OCI-LY7 (cell line): ENCODE measurements at regions not wholly inside any gene's neighbourhood (a gene's known extent, or its start where the extent isn't known, plus 50 kb on each side); places are given as distances from the start of the nearest gene placed in this dataset.

Experiments
- BruUV-seq: library from RNA; stranded (reverse); fragments of 400-500 nt; replicated peaks from 2 replicates; lab custom pipeline; 2021; lab: Mats Ljungman, UMichigan
- CTCF ChIA-PET: fragments of 300-600 bp; sonication (Branson Sonifier 250); formaldehyde crosslinking; loops from one replicate; lab custom pipeline; 2022; ENCODE audit warnings: antibody characterized with exemption; ENCODE audit not compliant: unreplicated experiment; lab: Charles Lee
- POLR2A ChIA-PET: fragments of 300-600 bp; sonication (Branson Sonifier 250); formaldehyde crosslinking; loops from one replicate; lab custom pipeline; 2022; ENCODE audit warnings: antibody characterized with exemption; lab: Charles Lee
- DNase-seq: peaks from one replicate; pipeline ENCODE4 v3.0.0-alpha.2; 2015; ENCODE audit warnings: low spot score
- H2AFZ ChIP-seq: fragments of 200-600 bp; sonication (generic), shearing (Covaris generic); 2 replicates; pipeline ENCODE4 v1.6.1; 2014; ENCODE audit warnings: mild to moderate bottlenecking, antibody characterized with exemption, low read length, moderate library complexity
- H3K27ac ChIP-seq: fragments of 200-600 bp; sonication (generic); 2 replicates; pipeline ENCODE4 v1.5.1; 2014; ENCODE audit warnings: mixed run types, low read depth, mild to moderate bottlenecking, moderate library complexity, low read length, inconsistent platforms; ENCODE audit not compliant: poor library complexity, severe bottlenecking
- H3K36me3 ChIP-seq: fragments of 200-600 bp; sonication (generic); 2 replicates; pipeline ENCODE4 v1.6.1; 2014; ENCODE audit warnings: mild to moderate bottlenecking, antibody characterized with exemption, low read length, moderate library complexity, mixed read lengths; ENCODE audit not compliant: insufficient read depth
- H3K4me1 ChIP-seq: fragments of 200-600 bp; sonication (generic); 2 replicates; pipeline ENCODE4 v1.5.1; 2014; ENCODE audit warnings: mild to moderate bottlenecking, low read length; ENCODE audit not compliant: insufficient read depth, poor library complexity, severe bottlenecking
- H3K4me2 ChIP-seq: fragments of 200-600 bp; sonication (generic); 2 replicates; pipeline ENCODE4 v1.6.1; 2014; ENCODE audit warnings: mild to moderate bottlenecking, low read length
- H3K4me3 ChIP-seq: fragments of 200-600 bp; sonication (generic); 2 replicates; pipeline ENCODE4 v1.5.1; 2014; ENCODE audit warnings: mild to moderate bottlenecking, low read depth, low read length; ENCODE audit not compliant: poor library complexity, severe bottlenecking
- H3K79me2 ChIP-seq: fragments of 200-600 bp; sonication (generic); 2 replicates; pipeline ENCODE4 v1.6.1; 2016; ENCODE audit warnings: low read depth, mild to moderate bottlenecking, low read length, moderate library complexity, mixed read lengths; ENCODE audit not compliant: insufficient read depth
- H3K9me2 ChIP-seq: fragments of 200-600 bp; sonication (generic); 2 replicates; pipeline ENCODE4 v1.6.1; 2016; ENCODE audit warnings: mild to moderate bottlenecking, low read length, mixed read lengths; ENCODE audit not compliant: insufficient read depth
- H3K9me3 ChIP-seq: fragments of 200-600 bp; sonication (generic); 2 replicates; pipeline ENCODE4 v1.6.1; 2014; ENCODE audit warnings: mild to moderate bottlenecking, mixed run types, low read length, mixed read lengths
- H4K20me1 ChIP-seq: fragments of 200-600 bp; sonication (generic); 2 replicates; pipeline ENCODE4 v1.6.1; 2014; ENCODE audit warnings: mild to moderate bottlenecking, antibody characterized with exemption, low read length, moderate library complexity, mixed read lengths; ENCODE audit not compliant: insufficient read depth
- CTCF ChIP-seq: fragments of 200-600 bp; sonication (generic); conservative IDR thresholded peaks from 2 replicates; pipeline ENCODE4 v1.5.1; 2014; ENCODE audit warnings: mild to moderate bottlenecking, antibody characterized with exemption, low read length, moderate library complexity, mixed read lengths
- EZH2phosphoT487 ChIP-seq: fragments of 200-600 bp; sonication (generic); IDR thresholded peaks from 2 replicates; pipeline ENCODE4 v1.6.1; 2018; ENCODE audit warnings: low read depth, borderline replicate concordance, mild to moderate bottlenecking, mixed run types, antibody characterized with exemption, low read length, moderate library complexity, mixed read lengths
- intact Hi-C: fragments of 100-400 bp; cut with micrococcal nuclease; formaldehyde crosslinking; loops from one replicate; pipeline ENCODE4 v1.10.0; 2022; ENCODE audit not compliant: unreplicated experiment

- ChIA-PET CTCF (no interaction called here), POLR2A (interaction anchor here (1.2 kb wide), 1 partner anchor 29 kb away, joined by 3 read pairs; no protein-coding TSS in a partner anchor)
- no peak overlapping the region for H3K4me2 ChIP-seq
- H3K36me3 ChIP-seq = no peaks in the 10 kb centered on the region
- no TSS peak for BruUV-seq
- no peak overlapping the region for H3K4me3 ChIP-seq
- no peaks in the 10 kb centered on the region for H3K4me1 ChIP-seq
- no peaks in the 10 kb centered on the region for H3K9me2 ChIP-seq
- DNase-seq = no peak
- no peak overlapping the region for H3K27ac ChIP-seq
- TF ChIP-seq CTCF (no peak), EZH2phosphoT487 (no peak)
- no peak overlapping the region for H2AFZ ChIP-seq
- H3K9me3 ChIP-seq = no peaks in the 10 kb centered on the region
- intact Hi-C loops = no loop called here
- H4K20me1 ChIP-seq = no peaks in the 10 kb centered on the region
- no peaks in the 10 kb centered on the region for H3K79me2 ChIP-seq
These were observed 758.6 kb upstream of the KCND2 start for GRCh38 chr7:119514326-119514725.

- intact Hi-C loops = no loop called here
- H2AFZ ChIP-seq = no peak overlapping the region
These were observed 757.8 kb upstream of the KCND2 start for GRCh38 chr7:119515214-119515613.

More at GRCh38 chr7:119515214-119515613, 757.8 kb upstream of the KCND2 start:
- Histone ChIP-seq H4K20me1 (no peaks in the 10 kb centered on the region), H3K9me2 (no peaks in the 10 kb centered on the region), H3K79me2 (no peaks in the 10 kb centered on the region), H3K36me3 (no peaks in the 10 kb centered on the region), H3K27ac (no peak overlapping the region), H3K4me2 (no peak overlapping the region), H3K4me3 (no peak overlapping the region), H3K9me3 (no peaks in the 10 kb centered on the region), H3K4me1 (no peaks in the 10 kb centered on the region)
- ChIA-PET CTCF (no interaction called here), POLR2A (no interaction called here)
- TF ChIP-seq EZH2phosphoT487 (no peak), CTCF (no peak)
- DNase-seq = no peak
- BruUV-seq = no TSS peak
